HCT116 (cell line): ENCODE measurements at regions not wholly inside any gene's neighbourhood (a gene's known extent, or its start where the extent isn't known, plus 50 kb on each side); places are given as distances from the start of the nearest gene placed in this dataset.

ENCODE experiments used
- CEBPB ChIP-seq: IDR thresholded peaks from 2 replicates; pipeline ENCODE4 v1.6.1; 2012; ENCODE audit warnings: low read depth
- CTCF ChIP-seq, 3 experiments: fragments of 200-600 bp in 1 of 3; sonication (generic) in 1 of 3; IDR thresholded peaks in 2 of 3; conservative IDR thresholded peaks in 1 of 3; 2 replicates each; pipeline ENCODE4 v1.5.1; 2012 to 2017; ENCODE audit warnings: low read depth in 2 of 3, low read length in 2 of 3, antibody characterized with exemption in 1 of 3, borderline replicate concordance in 1 of 3, control low read depth in 1 of 3, mild to moderate bottlenecking in 1 of 3, mixed read lengths in 1 of 3, mixed run types in 1 of 3, moderate library complexity in 1 of 3; ENCODE audit not compliant: insufficient read depth in 1 of 3
- POLR2A ChIP-seq: IDR thresholded peaks from 2 replicates; pipeline ENCODE4 v1.7.0; 2011; ENCODE audit warnings: borderline replicate concordance; ENCODE audit not compliant: insufficient read depth, insufficient read length; ENCODE audit errors: extremely low read depth
- SIN3A ChIP-seq: IDR thresholded peaks from 2 replicates; pipeline ENCODE4 v1.6.1; 2012; ENCODE audit warnings: low read depth

GRCh38 chr13:92947770-92948434 lies 278.7 kb upstream of the GPC6 start:
- TF ChIP-seq CEBPB: no peak
- no peak for TF ChIP-seq CTCF (IDR thresholded peaks at IDR 0.05 in 2 of 3, conservative IDR thresholded peaks at IDR 0.05 in 1 of 3; ENCODE audit: borderline replicate concordance in 1 of 3, insufficient read depth in 1 of 3, low read depth in 2 of 3, low read length in 2 of 3)
- TF ChIP-seq SIN3A: no peak
- no peak for TF ChIP-seq POLR2A
